K562 (cell line): ENCODE measurements at regions not wholly inside any gene's neighbourhood (a gene's known extent, or its start where the extent isn't known, plus 50 kb on each side); places are given as distances from the start of the nearest gene placed in this dataset.

Experiments used
- PKNOX1 ChIP-seq: fragments of 450-650 bp; IDR thresholded peaks from 2 replicates; pipeline ENCODE4 v1.6.1; 2016
- SFPQ ChIP-seq: fragments of 200-400 bp; formaldehyde crosslinking; IDR thresholded peaks from 2 replicates; pipeline ENCODE4 v1.6.1; 2017; ENCODE audit warnings: mild to moderate bottlenecking, low read depth, low read length, moderate library complexity

- TF ChIP-seq SFPQ, result no peak
- TF ChIP-seq PKNOX1, result no peak
Measured at GRCh38 chr5:104764197-104764596, 1201.6 kb upstream of the NUDT12 start.
